ENCODE measurements at regions not wholly inside any gene's neighbourhood (a gene's known extent, or its start where the extent isn't known, plus 50 kb on each side); places are given as distances from the start of the nearest gene placed in this dataset.

GRCh38 chr16:7055443-7055842 is 277.2 kb upstream of the RBFOX1 start:
- DNase-seq (no peak), ATAC-seq (no peak)
- BruUV-seq (replicated peaks) = no TSS peak
- Histone ChIP-seq H3K4me1 (ENCODE audit: insufficient read depth, low read length) (no peaks in the 10 kb centered on the region), H3K9me3 (ENCODE audit: low read length) (no peaks in the 10 kb centered on the region), H3K4me3 (ENCODE audit: low read length) (no peak overlapping the region), H3K36me3 (ENCODE audit: low read depth, low read length) (no peaks in the 10 kb centered on the region), H4K20me1 (ENCODE audit: low read length) (no peaks in the 10 kb centered on the region), H3K27me3 (ENCODE audit: low read length) (no peaks in the 10 kb centered on the region), H2AFZ (ENCODE audit: low read length) (no peak overlapping the region), H3K79me2 (ENCODE audit: low read length) (no peaks in the 10 kb centered on the region), H3K9me2 (replicated peaks; ENCODE audit: low read length) (no peaks in the 10 kb centered on the region), H3K27ac (ENCODE audit: low read length) (no peak overlapping the region), H3K4me2 (ENCODE audit: low read length) (no peak overlapping the region), H3K9ac (ENCODE audit: low read length) (no peak overlapping the region), H3F3A (ENCODE audit: low read length, unreplicated experiment) (no peaks in the 10 kb centered on the region)
- intact Hi-C loops (cut with micrococcal nuclease) = no loop called here
- TF ChIP-seq EZH2 (IDR thresholded peaks at IDR 0.05; ENCODE audit: low read length, unreplicated experiment) (no peak), EZH2phosphoT487 (IDR thresholded peaks at IDR 0.05; ENCODE audit: borderline replicate concordance, low read length) (no peak), CTCF (conservative IDR thresholded peaks at IDR 0.05; ENCODE audit: low read depth, low read length) (no peak)
- ChIA-PET CTCF (no interaction called here), POLR2A (ENCODE audit: unreplicated experiment) (no interaction called here)

GRCh38 chr16:7051591-7052349 is 280.9 kb upstream of the RBFOX1 start:
- ChIA-PET POLR2A (ENCODE audit: unreplicated experiment) (no interaction called here), CTCF (no interaction called here)
- Histone ChIP-seq H3K27ac (ENCODE audit: low read length) (no peak overlapping the region), H3K36me3 (ENCODE audit: low read depth, low read length) (no peaks in the 10 kb centered on the region), H3K4me2 (ENCODE audit: low read length) (no peak overlapping the region), H2AFZ (ENCODE audit: low read length) (no peak overlapping the region), H3K9ac (ENCODE audit: low read length) (no peak overlapping the region), H3K4me1 (ENCODE audit: insufficient read depth, low read length) (no peaks in the 10 kb centered on the region), H3F3A (ENCODE audit: low read length, unreplicated experiment) (no peaks in the 10 kb centered on the region), H3K9me3 (ENCODE audit: low read length) (no peaks in the 10 kb centered on the region), H3K79me2 (ENCODE audit: low read length) (no peaks in the 10 kb centered on the region), H3K4me3 (ENCODE audit: low read length) (no peak overlapping the region), H3K9me2 (replicated peaks; ENCODE audit: low read length) (no peaks in the 10 kb centered on the region), H3K27me3 (ENCODE audit: low read length) (no peaks in the 10 kb centered on the region), H4K20me1 (ENCODE audit: low read length) (no peaks in the 10 kb centered on the region)
- ATAC-seq = no peak
- intact Hi-C loops (cut with micrococcal nuclease) = no loop called here
- DNase-seq = no peak
- no TSS peak for BruUV-seq (replicated peaks)
- TF ChIP-seq CTCF (conservative IDR thresholded peaks at IDR 0.05; ENCODE audit: low read depth, low read length) (no peak), EZH2phosphoT487 (IDR thresholded peaks at IDR 0.05; ENCODE audit: borderline replicate concordance, low read length) (no peak), EZH2 (IDR thresholded peaks at IDR 0.05; ENCODE audit: low read length, unreplicated experiment) (no peak)

- intact Hi-C loops (cut with micrococcal nuclease) = no loop called here
- no peaks in the 10 kb centered on the region for H3K9me2 ChIP-seq (replicated peaks; ENCODE audit: low read length)
- H3K79me2 ChIP-seq (ENCODE audit: low read length) = no peaks in the 10 kb centered on the region
- H3K27ac ChIP-seq (ENCODE audit: low read length) = no peak overlapping the region
- no peaks in the 10 kb centered on the region for H3K27me3 ChIP-seq (ENCODE audit: low read length)
- no peaks in the 10 kb centered on the region for H3K9me3 ChIP-seq (ENCODE audit: low read length)
- BruUV-seq (replicated peaks) = no TSS peak
- no peak for TF ChIP-seq EZH2 (IDR thresholded peaks at IDR 0.05; ENCODE audit: low read length, unreplicated experiment)
- no peak for TF ChIP-seq CTCF (conservative IDR thresholded peaks at IDR 0.05; ENCODE audit: low read depth, low read length)
- no peak overlapping the region for H3K4me2 ChIP-seq (ENCODE audit: low read length)
- ChIA-PET POLR2A (ENCODE audit: unreplicated experiment) (no interaction called here), CTCF (no interaction called here)
- no peaks in the 10 kb centered on the region for H3K4me1 ChIP-seq (ENCODE audit: insufficient read depth, low read length)
- H3K4me3 ChIP-seq (ENCODE audit: low read length) = no peak overlapping the region
- H3K36me3 ChIP-seq (ENCODE audit: low read depth, low read length) = no peaks in the 10 kb centered on the region
- no peaks in the 10 kb centered on the region for H3F3A ChIP-seq (ENCODE audit: low read length, unreplicated experiment)
- ATAC-seq (no peak), DNase-seq (no peak)
- H3K9ac ChIP-seq (ENCODE audit: low read length) = no peak overlapping the region
- H4K20me1 ChIP-seq (ENCODE audit: low read length) = no peaks in the 10 kb centered on the region
- no peak overlapping the region for H2AFZ ChIP-seq (ENCODE audit: low read length)
Observed at GRCh38 chr16:7044331-7044730, 288.3 kb upstream of the RBFOX1 start.
